Astrocyte of the spinal cord (primary cell): ENCODE measurements at regions not wholly inside any gene's neighbourhood (a gene's known extent, or its start where the extent isn't known, plus 50 kb on each side); places are given as distances from the start of the nearest gene placed in this dataset.

ENCODE experiments used
- DNase-seq: peaks from one replicate; pipeline ENCODE4 v3.0.0; 2011; ENCODE audit warnings: low read depth, low spot score
- H3K4me3 ChIP-seq: 2 replicates; pipeline ENCODE4 v1.5.1; 2011; ENCODE audit warnings: low read depth, mild to moderate bottlenecking, low read length, moderate library complexity
- CTCF ChIP-seq: IDR thresholded peaks from 2 replicates; pipeline ENCODE4 v1.5.1; 2012; ENCODE audit warnings: low read depth, mild to moderate bottlenecking, low read length, inconsistent platforms
- in situ Hi-C: cut with HindIII; loops from 2 replicates; pipeline ENCODE4 v1.10.0; 2017; ENCODE audit warnings: low sequenced_read_pairs

GRCh38 chr3:107428051-107428858 is 51.0 kb downstream of the CCDC54 start:
- in situ Hi-C loops: no loop called here
- no peak for TF ChIP-seq CTCF
- DNase-seq: no peak
- no peak overlapping the region for H3K4me3 ChIP-seq

GRCh38 chr3:107429320-107430181 is 52.3 kb downstream of the CCDC54 start:
- TF ChIP-seq CTCF: peak; percentile 91
- peak overlapping the region; percentile 60 for H3K4me3 ChIP-seq
- in situ Hi-C loops: no loop called here
- peak; percentile 92 for DNase-seq

- DNase-seq: no peak
- in situ Hi-C loops: no loop called here
- H3K4me3 ChIP-seq: peak overlapping the region; percentile 60
- no peak for TF ChIP-seq CTCF
Measured at GRCh38 chr3:107430214-107430995, 53.2 kb downstream of the CCDC54 start.

GRCh38 chr3:107430996-107431245 is 53.7 kb downstream of the CCDC54 start:
- TF ChIP-seq CTCF: no peak
- peak overlapping the region; percentile 60 for H3K4me3 ChIP-seq
- peak; percentile 47 for DNase-seq
- in situ Hi-C loops: no loop called here

GRCh38 chr3:107431246-107432012 is 54.2 kb downstream of the CCDC54 start:
- peak; percentile 67 for DNase-seq
- in situ Hi-C loops: no loop called here
- TF ChIP-seq CTCF: no peak
- H3K4me3 ChIP-seq: peak overlapping the region; percentile 60
